Astrocyte of the spinal cord (primary cell): ENCODE measurements at regions not wholly inside any gene's neighbourhood (a gene's known extent, or its start where the extent isn't known, plus 50 kb on each side); places are given as distances from the start of the nearest gene placed in this dataset.
"Not testable (repeated sequence)": the region's sequence is repeated elsewhere in the genome, so short reads cannot be mapped to it uniquely, and the experiment has no call there.

Experiments
- DNase-seq: peaks from one replicate; pipeline ENCODE4 v3.0.0; 2011; ENCODE audit warnings: low read depth, low spot score
- H3K4me3 ChIP-seq: 2 replicates; pipeline ENCODE4 v1.5.1; 2011; ENCODE audit warnings: low read depth, mild to moderate bottlenecking, low read length, moderate library complexity
- in situ Hi-C: cut with HindIII; loops from 2 replicates; pipeline ENCODE4 v1.10.0; 2017; ENCODE audit warnings: low sequenced_read_pairs
- TF ChIP-seq, protein P1 (sequence below): IDR thresholded peaks from 2 replicates; pipeline ENCODE4 v1.5.1; 2012; ENCODE audit warnings: low read depth, mild to moderate bottlenecking, low read length, inconsistent platforms

GRCh38 chr12:131642771-131643170 is 68.1 kb upstream of the SFSWAP start:
- TF ChIP-seq, protein P1, sequence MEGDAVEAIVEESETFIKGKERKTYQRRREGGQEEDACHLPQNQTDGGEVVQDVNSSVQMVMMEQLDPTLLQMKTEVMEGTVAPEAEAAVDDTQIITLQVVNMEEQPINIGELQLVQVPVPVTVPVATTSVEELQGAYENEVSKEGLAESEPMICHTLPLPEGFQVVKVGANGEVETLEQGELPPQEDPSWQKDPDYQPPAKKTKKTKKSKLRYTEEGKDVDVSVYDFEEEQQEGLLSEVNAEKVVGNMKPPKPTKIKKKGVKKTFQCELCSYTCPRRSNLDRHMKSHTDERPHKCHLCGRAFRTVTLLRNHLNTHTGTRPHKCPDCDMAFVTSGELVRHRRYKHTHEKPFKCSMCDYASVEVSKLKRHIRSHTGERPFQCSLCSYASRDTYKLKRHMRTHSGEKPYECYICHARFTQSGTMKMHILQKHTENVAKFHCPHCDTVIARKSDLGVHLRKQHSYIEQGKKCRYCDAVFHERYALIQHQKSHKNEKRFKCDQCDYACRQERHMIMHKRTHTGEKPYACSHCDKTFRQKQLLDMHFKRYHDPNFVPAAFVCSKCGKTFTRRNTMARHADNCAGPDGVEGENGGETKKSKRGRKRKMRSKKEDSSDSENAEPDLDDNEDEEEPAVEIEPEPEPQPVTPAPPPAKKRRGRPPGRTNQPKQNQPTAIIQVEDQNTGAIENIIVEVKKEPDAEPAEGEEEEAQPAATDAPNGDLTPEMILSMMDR, result no peak
- in situ Hi-C loops, result no loop called here
- no peak for DNase-seq
- no peak overlapping the region for H3K4me3 ChIP-seq

- TF ChIP-seq, protein P1, result no peak
- H3K4me3 ChIP-seq, result no peak overlapping the region
- no peak for DNase-seq
- in situ Hi-C loops, result no loop called here
Observed at GRCh38 chr12:131643631-131644452, 67.0 kb upstream of the SFSWAP start.

- in situ Hi-C loops, result no loop called here
- no peak overlapping the region for H3K4me3 ChIP-seq
- no peak for DNase-seq
- TF ChIP-seq, protein P1, result no peak
Observed at GRCh38 chr12:131644481-131644880, 66.4 kb upstream of the SFSWAP start.

DNA sequence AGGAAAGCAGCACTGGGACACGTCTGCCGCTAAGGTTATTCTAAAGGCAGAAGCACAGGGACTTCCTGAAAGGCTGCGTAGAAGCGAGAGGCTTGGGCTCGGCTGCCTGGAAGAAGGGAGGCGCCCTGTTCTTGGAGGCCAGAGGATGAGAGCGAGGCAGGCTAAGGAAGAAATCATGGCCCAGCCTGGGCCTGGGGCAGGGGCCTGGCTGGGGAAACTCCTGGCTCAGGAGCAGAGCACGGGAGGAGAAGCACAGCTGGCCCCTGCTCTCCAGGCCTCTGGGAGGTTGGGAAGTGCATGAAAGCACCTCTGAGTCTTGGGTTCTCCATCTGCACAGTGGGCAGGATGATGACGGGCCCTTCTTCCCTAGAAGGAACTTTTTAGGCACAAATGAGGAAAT is 66.0 kb upstream of the SFSWAP start:
- DNase-seq, H3K4me3 ChIP-seq, in situ Hi-C loops: not testable (repeated sequence)

DNA sequence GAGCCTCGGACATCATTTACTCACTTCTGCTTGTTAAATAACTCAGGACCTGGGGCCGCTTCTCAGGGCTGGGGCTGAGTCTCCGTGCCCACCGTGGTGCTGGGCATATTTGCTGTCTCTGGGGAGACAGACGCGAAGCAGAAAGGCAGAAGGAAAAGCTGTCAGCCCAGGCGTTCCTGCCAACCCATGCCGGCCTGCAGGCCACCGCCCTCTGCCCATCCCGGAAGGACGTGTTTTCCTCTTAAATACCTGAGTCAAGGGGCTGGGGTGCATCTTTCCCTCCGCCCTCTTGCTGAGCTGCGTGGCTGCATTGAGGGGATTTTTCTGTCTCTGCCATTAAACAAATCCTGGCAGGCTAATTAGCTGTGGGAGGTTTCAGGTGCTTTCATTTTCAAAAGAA is 65.3 kb upstream of the SFSWAP start:
- in situ Hi-C loops, H3K4me3 ChIP-seq, DNase-seq: not testable (repeated sequence)

DNA sequence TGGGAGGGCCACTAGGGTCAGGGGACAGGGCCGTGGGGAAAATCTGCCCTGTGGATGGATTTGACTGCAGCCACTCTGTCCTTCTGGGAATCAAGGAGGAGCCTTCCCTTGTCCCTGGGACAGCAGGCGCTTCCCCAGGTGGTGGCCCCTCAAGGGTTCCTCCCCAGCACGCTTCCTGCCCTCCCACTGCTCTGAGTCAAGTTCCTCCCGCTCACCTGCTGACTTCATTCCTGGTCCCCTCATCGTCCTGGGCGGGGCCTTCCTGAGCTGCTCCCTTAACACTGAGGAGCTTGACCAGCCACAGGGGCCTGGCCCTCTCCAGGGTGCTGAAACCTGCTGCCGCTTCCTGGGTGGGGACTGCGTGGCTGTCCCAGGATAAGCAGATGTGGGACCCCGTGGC is 64.4 kb upstream of the SFSWAP start:
- DNase-seq, H3K4me3 ChIP-seq, in situ Hi-C loops: not testable (repeated sequence)

GRCh38 chr12:131647667-131648066 is 63.2 kb upstream of the SFSWAP start:
- in situ Hi-C loops, result no loop called here
- DNase-seq, result no peak
- TF ChIP-seq, protein P1, result no peak
- H3K4me3 ChIP-seq, result no peak overlapping the region

DNA sequence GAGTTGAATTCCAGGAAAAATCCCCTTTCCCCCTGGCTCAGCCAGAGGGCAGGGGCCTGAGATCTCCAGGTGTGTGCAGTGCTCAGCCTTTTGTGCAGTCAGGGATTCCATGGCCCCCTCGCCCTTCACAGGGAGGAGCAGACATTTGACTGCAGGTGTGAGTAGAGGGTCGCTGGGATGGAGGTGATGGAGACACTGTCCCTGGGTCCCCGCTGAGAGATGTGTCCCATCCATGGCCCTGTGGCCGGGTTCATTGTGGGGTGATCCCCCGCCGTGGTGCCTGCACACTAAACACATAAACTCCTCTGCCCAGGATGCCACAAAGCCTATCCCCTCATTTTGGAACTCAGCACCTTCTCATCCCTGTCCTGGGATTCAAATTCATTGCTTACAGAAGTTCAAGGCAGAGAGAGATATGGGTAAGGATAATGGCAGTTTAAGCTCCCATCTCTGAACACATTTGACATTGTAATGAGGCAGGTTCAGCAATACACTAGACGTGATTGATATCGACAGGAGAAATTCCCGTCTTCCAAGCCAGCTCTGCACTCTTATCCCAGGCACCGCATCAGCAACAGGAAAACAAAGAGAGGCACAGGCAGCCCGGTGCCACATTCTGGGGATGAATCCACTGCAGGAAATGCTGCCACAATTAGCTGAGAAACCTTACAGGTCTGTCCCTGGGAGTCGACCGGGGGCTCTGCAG is 55.3 kb upstream of the SFSWAP start:
- in situ Hi-C loops, DNase-seq, H3K4me3 ChIP-seq: not testable (repeated sequence)

DNA sequence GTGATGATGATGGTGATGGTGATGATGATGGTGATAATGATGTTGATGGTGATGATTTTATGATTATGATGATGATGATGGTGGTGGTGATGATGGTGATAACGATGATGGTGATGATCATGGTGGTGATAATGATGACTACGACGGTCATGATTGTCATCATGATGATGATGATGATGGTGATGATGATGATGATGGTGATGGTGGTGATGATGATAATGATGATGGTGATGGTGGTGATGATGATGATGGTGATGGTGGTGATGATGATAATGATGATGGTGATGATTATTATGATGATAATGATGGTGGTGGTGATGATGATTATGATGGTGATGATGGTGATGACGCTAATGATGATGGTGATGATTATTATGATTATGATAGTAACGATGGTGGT is 54.1 kb upstream of the SFSWAP start:
- in situ Hi-C loops, DNase-seq: not testable (repeated sequence)

GRCh38 chr12:131658605-131659004 is 52.3 kb upstream of the SFSWAP start:
- DNase-seq, H3K4me3 ChIP-seq, in situ Hi-C loops: not testable (repeated sequence)

More for the DNA sequence above, 54.1 kb upstream of the SFSWAP start:
- H3K4me3 ChIP-seq, result not testable (repeated sequence)

GRCh38 chr12:131659484-131659883 is 51.4 kb upstream of the SFSWAP start:
- H3K4me3 ChIP-seq, in situ Hi-C loops, DNase-seq: not testable (repeated sequence)

DNA sequence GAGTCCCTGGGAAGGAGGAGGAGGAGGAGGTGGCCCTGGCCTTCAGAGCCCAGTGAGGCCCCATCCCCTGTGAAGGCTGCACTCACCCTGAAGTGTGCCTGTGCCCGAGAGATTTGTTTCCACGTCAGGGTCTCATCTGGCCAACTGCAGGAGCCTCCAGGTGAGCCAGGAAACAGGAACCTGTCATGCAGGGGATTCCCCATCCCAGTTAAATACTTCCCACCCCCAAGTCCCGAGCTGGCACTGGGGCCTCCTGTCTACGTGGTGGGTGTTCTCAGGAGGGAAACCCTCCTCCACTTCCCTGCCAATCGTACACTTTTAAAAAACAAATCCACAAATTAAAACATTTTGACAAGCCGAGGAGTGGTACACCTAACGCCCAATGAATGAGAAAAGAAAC is 50.9 kb upstream of the SFSWAP start:
- in situ Hi-C loops, DNase-seq: not testable (repeated sequence)

DNA sequence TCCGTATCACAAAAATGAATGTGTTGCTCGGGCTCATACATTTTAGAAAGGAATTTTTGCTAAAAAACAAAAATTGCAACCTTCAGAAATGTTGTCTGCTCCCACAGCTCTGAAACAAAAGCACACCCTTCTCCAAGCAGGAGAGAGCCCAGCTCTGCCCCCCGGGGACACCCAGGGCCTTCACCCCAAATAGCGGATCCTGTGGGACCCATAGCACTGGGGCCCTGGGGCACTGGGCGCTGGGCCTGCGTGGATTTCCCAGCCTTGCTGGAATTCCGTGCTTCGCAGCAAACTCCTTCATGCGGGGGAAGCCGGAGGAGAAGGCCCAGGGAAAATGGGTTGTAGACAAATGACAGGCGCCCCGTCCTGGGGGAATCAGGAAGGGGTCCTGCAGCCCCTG is 50.5 kb upstream of the SFSWAP start:
- in situ Hi-C loops, H3K4me3 ChIP-seq, DNase-seq: not testable (repeated sequence)

More for the DNA sequence above, 50.9 kb upstream of the SFSWAP start:
- not testable (repeated sequence) for H3K4me3 ChIP-seq
